HG02870 (cell line): ENCODE measurements at regions not wholly inside any gene's neighbourhood (a gene's known extent, or its start where the extent isn't known, plus 50 kb on each side); places are given as distances from the start of the nearest gene placed in this dataset.

Experiments used
- ATAC-seq: cut with Tn5 transposase; IDR thresholded peaks from one replicate; pipeline ENCODE4 v1.9.1; 2021; ENCODE audit warnings: mild to moderate bottlenecking, moderate library complexity; ENCODE audit not compliant: unreplicated experiment

DNA sequence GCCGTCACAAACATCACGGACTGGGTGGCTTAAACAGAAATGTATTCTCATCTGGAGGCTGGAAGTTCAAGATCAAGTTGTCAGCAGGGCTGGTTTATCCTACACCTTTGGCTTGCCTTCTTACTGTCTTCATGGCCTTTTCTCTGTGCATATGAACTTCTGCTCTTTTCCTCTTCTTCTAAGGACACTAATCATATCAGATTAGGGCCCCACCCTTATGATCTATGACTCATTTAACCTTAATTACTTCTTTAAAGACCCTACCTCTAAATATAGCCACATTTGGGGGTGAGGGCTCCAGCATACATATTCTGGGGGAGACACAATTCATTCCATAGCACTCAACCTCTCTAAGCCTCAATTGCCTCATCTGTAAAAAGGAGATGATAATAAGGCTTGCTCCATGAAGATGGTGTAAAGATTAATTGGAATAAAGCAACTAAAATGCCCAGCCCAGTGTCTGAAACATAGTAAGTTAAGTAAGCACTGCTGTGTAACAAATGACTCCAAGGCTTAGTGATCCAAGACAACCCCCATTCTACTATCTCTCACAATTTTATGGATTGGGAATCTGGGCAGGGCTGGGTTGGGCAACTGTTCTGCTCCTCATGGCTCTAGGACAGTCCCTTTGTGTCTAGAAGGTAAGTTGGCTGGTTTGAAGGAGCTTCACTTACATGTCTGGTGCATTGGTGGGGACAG, 119.8 kb downstream of the BANF2 start:
- no peak for ATAC-seq

DNA sequence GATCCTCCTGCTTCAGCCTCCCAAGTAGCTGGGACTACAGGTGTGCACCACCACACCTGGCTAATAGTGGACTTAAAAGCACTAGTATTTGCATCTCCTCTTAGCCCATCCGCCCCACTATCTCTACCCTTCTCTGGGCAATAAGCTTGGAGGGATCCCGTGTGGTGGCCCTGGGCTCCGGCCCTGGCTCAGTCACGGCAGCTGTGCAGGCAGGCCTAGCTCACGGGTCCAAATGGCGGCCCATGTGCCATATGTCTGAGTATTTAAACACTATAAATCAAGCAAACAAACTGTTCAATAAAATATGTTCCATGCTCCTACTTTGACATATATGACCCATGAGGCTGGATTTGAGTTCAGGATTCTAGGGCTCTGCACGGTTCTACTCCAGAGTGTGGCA, 118.4 kb downstream of the BANF2 start:
- no peak for ATAC-seq

DNA sequence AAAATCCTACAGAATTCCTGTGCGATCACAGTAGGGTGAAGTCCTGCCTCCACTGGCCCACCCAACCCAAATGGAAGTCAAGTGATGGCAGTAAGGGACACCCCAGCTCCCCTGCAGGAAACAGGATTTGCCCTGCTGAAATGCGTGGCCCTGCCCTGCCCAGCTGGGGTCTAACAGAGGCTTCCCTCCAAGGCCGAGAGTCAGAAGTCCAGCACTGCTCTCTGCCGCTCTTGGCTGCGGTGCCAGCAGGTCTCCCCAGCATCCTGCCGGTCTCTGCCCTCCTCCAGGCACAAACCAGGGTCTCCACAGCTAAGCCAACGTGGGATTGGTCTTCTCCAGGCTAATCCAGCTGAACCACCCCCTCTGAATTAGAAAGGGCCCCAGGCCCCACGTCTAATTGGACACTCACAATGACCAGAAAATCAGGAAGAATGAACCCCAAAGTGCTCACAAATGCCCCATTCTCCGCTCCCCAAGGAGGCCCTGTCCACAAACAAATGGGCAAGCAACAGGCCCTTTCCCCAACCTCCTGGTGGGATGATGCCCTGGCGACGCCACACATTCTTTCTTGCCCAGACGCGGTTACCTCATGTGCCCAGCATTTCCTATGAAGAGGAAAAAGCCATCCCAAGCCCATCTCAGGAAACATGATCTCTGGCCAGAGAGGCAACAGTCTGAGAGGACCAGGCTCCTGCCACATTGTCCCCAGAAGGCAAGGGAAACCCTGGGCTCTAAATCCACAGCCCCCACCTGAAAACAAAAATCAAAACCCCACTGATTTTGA, 117.2 kb downstream of the BANF2 start:
- no peak for ATAC-seq

DNA sequence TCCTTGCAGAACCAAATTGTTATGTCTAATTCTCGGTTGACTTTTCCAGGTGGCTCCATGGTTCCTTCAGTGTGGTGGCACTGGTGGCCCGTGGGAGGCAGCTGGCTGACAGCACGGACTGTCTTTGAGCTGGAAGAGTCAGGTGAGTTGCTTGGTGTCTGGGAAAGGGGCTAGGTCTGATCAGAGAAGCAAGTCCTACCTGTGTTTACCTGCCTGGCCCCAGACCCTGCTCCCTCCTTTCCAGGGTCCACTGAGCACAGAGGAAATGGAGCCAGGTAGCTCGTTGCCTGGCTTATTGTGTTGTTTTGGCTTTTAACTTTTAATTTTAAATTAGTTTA, 111.8 kb downstream of the BANF2 start:
- no peak for ATAC-seq

DNA sequence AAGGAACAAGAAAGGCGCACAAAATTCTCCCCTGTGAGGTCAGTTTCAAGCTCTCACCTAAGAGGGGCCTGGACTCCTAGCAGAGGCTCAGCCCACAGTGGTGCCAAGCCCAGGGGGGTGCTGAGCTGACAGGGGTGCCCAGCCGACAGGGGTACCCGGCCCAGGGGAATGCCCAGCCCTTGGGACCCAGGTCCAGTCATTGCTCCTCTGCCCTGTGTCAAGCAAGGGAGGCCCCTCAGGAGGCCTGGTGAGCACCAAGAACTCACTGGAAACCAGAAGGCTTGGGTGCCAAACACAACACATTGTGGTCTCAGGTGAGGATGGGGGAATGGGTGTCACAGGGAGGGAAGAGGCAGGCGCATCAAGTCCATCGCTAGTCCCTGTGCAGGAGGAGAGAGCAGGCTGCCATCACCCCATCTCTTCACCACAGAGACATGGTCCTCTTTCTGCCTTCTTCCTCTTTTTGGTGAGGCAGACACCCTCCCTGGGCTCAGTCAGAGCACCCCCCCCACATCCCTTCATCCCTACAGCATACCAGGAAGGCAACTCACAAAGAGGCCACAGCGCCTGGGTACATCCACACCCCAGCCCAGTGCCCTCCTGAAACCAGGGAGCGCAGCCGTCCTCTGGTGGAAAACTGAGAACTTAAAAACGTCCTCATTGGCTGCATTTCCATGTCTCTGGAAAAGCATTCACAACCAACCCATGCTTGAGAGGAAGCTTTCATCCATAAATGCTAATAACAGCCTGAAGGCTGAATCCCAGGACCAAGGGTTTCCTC, 111.3 kb downstream of the BANF2 start:
- no peak for ATAC-seq

DNA sequence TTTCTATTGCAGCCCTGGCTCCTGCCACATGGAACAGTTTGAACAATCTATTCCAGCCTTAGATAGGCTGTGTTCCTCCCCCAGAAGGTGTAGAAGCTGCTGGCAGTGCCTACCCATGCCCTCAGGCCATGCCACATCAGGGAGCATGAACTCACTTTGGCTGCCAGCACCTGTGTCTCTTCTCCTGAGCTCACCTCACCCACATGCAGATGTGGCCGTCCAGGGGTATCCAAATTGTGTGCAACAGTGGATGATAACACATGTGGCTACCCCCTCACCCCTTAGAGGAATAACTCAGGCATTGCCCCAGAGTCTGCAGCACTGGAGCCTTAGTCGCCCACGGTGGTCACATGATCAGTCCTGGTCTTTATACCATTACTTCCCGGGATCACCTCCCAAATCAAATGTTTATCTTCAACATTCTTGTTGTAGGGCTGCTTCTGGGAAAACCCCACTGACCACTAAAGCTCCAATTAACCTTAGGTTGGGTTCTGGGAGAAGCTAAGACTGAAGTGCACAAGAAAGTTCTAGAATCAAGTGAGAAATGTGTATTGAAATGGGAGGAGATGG, 110.4 kb downstream of the BANF2 start:
- no peak for ATAC-seq

DNA sequence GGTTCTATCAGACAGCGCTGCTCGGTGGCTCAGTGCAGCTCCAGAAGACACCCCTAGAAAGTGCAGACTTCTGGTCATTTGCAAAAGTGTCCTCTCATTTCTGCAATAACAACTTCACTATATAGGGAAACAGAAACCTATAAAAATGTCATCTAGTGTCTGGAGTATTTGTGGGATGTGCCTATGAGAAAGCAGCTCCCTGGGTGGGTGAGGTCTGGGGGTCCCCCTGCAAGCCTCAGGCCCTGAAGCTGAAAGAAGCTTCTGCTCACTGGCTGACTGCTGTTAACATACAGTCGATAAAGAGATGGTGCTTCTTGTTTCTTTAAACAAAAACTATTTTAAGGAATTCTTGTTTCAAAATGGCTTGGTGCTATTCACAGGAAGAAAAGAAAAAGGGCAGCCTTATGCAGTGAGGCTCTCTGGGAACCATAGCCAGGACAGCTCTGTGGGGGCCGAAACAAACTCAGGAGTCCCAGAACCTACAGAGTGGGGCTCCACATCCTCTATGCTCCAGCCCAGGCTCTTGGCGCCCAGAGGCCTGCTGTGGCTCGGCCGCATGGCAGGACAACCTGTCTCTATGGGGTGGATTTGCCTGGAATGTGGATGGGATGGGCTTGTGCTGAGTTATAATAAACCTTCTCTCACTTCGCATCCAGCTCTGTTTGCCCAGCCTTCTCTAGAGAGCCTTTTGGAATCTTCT, 109.7 kb downstream of the BANF2 start:
- ATAC-seq, result no peak

DNA sequence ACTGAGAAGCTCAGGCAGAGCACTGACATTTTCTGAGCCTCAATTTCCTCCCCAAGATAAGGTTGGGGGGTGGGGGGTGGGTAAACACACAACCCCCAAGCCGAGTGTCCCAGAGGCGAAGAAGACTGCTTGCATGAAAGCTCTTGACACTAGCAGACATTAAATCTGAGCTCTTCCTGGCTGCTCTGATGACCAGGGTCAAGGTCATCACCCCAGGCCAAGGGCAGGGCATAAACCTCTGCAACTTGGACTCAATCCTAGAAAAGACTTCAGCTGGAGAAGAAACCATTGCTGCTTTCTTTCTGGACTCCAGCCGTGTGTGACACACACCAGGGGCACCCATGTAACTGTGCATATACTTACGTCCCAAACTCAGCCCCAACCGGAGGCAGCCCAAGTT, 109.0 kb downstream of the BANF2 start:
- no peak for ATAC-seq

DNA sequence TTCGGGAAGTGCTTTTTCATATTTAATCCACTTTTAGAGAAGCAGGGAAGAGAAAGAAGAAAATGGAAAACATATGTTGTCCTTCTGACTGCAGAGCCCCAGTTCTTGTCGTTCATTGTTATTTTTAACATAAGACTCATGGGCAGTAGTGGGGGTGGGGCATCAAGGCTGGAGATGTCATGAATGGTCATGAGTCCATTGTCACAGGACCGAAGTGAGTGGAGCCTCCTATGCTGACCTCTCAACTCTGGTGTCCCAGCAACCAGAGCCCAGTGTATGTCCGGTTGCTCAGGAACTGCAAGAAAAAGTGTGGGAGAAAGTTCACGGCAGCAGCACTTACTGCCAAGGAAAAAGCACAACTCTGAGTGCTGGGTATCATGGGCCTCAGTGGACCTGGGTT, 108.6 kb downstream of the BANF2 start:
- ATAC-seq, result no peak

DNA sequence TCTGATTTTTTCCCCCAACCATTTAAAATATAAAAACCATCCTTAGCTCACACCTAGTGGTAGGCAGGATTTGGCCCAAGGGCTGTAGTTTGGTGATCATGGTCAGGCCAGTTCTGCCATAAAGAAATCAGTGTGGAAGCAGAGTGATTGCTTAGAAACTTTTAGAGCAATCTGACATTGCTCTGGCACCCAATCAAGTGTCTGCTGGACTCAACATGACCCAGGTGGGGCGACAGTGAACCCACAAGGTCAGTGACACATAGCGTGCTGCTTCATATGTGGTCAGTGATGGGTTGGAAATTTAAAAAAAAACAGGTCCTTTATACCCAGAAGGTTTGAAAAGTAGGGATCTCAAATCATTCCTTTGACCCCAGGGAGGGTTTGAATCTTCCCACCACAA, 107.9 kb downstream of the BANF2 start:
- ATAC-seq, result no peak

DNA sequence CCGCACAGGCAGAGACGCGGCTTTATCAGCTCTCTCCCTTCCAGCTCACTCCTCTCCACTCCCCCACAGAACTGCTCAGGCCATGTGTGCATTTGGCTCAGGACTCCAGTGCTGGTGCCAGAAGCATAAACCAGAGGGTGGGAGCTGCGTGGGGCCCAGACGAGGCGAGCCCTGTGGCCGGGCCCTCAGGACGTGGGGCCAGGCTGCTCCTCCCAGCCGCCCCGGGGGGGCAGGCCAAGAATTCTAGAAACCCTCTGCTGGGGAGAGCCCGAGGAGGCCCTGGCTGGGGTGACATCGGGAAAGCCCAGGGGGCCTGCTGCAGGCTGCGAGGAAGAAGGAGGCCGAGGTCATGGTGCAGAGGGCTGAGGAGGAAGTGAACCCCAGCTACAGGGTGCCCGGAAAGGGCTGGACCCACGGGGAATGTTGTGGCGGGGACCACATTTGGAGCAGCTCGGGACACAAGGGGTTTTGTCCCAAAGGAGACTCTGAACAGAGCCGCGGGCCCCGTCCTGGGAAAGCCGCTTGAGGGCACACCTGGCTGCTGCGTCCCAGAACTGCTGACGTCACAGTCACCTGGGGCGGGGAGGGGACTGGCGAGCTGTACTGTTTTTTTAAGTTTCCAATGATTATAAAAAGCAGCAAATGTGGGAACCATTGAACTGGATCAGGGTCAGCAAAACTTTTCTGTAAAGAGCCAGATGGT, 107.1 kb downstream of the BANF2 start:
- no peak for ATAC-seq

DNA sequence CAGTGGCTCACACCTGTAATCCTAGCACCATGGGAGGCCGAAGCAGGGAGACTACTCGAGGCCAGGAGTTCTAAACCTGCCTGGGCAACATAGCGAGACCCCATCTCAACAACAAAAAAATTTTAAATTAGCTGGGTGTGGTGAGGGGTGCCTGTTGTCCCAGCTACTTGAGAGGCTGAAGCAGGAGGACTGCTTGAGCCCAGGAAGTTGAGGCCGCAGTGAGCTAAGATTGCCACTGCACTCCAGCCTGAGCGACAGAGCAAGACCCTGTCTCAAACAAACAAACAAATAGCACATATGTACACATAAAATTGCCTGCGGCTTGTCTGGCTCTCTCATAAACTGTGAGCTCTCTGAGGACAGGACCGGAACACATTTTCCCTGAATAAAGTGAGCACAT, 106.3 kb downstream of the BANF2 start:
- ATAC-seq, result no peak

DNA sequence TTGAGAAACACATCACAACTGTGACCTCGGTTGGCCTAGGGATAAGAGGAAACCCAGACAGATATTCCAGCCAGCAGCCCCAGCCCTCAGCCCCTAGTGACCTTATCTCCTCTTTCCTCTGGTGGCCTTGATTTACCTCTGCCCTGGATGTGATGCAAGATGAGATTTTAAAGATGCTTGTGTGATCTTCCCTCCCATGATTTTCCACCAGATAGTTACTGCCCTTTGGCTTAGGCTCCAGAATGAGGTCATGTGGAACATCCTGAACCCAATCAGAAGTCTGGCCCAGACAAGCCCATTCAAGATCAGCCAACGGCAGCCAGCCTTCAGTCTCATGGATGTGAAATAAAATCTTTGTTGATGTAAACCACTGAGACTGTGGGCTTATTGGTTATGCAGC, 104.0 kb downstream of the BANF2 start:
- no peak for ATAC-seq

DNA sequence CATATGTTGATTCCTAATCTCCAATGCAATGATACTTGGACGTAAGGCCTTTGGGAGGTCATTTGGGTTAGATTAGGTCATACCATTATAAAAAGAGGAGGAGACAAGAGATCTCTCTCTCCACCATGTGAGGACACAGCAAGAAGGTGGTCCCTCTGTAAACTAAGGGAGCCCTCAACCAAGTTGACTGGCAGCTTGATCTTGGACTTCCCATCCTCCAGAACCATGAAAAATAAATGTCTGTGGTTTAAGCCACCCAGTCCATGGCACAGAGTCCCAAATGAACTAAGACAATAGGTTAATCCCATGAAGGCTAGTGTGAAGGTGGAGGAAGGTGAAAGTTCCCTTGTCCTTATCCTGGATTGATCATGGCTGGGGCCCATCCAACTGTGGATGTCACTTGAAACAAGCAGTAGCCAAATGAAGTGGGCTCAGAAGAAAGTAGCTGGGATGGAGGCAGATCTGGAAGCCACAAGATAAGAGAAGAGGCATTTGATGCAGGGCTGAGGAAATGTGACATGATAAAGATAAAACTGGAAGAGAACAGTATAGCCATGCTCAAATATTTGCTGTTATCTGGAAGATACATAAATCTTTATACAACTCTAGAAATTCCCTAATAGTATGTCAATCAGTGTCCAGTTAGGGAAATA, 99.9 kb downstream of the BANF2 start:
- ATAC-seq, result no peak

DNA sequence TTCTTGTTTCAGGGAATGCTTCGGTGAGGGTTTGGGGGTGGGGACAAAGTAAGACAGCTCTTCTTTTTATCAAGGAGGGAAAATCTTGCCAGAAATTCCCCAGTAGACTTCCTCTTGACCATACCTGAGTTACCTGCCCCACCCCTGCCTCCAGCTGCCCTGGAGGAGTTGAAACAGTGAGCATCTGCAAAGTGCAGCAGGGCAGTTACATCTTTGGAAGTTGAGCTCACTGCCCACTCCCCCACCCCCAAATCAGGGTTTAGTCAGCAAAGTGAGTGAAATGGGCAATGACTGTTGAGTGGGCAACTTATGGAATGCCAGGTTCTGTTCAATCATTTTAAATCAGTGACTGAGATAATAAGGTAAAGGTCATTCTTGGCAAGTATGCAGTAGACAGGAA, 98.8 kb downstream of the BANF2 start:
- no peak for ATAC-seq

DNA sequence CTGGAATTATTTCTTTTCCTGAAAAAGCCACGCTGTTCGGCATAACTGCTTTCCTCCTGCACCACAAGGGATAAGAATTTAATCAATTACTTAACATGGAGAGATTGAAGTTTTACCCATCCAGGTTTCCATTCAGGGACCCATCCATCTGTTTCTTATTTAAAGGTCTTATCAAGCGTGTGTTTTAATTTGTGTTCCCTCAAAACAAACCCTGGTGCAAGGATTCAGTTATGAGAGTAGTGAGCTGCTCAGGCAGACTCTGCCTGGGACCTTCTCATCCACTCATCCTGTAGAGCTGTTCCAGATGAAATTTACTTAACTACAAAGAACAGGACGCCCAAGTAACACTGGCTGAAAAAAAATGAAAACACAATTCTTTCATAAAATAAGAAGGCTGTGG, 97.8 kb downstream of the BANF2 start:
- ATAC-seq, result no peak

DNA sequence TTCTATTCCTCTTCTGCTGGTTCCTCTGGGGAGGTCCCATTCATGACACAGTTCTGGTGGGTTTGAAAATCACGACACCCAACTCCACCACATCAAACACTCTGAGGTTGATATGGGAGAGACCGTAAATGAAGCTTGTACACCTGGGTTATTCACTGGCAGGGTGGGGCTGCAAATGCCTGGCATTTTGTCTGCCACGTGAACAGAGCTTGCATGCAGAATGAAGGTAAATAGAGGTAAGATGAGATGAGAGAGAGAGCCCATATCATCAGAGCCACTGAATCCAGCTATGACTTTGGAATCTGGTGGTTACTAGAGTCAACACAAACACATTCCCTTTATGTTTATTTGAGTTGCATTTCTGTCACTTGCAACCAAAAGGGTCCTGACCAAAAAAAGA, 97.4 kb downstream of the BANF2 start:
- no peak for ATAC-seq

DNA sequence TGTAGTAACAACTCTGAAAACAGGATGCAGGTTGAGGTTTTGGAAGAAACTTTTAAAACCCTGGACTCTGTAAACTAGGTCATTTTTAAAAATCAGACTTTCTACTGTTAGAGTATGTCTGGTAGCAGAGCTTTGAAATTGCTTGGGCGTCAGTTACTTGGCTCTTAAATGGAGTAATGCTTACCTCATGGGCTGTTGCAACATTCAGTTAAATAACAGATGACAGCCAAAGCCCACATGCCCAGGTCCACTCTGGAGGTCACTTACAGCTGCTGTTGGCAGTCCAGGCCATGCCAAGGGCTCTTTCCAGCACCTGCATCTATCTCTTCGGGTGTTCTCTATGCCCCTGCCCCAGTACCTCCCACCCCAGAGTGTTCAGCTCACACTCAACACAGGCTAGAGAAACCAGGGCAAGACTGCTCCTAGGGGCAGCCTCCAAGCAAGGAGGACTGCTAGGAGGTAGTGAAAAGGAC, 96.4 kb downstream of the BANF2 start:
- no peak for ATAC-seq

DNA sequence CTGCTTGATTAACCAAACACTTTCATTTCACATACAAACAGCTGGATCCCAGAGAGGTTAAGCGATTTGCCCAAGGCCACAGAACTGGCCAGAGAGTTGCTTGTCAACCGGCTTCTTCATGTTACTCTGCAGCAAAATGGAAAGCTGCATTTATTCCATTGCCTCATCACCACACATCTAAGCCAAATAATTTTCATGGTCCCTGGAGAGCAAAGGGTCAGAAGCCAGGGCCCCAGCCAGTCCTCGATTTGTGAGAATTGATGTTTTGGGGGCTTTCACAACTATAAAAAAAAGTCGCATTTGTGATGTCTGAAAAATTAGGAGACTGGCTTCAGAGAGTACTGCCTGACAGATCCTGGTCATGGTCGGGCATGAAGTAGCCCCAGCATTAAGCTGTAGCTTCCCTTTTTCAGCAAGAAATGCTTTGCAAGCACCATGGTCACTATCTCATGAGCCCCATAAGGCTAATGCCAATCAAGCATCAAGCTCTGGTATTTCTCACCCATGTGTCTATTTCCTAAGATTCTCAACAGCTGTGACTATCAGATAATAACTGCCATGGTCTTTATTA, 95.8 kb downstream of the BANF2 start:
- ATAC-seq, result no peak
